ENCODE measurements at regions not wholly inside any gene's neighbourhood (a gene's known extent, or its start where the extent isn't known, plus 50 kb on each side); places are given as distances from the start of the nearest gene placed in this dataset.
"Not testable (repeated sequence)": the region's sequence is repeated elsewhere in the genome, so short reads cannot be mapped to it uniquely, and the experiment has no call there.

GRCh38 chr10:44114441-44114840 lies 270.5 kb downstream of the CXCL12 start:
- Histone ChIP-seq H3K4me3 (ENCODE audit: severe bottlenecking) (no peak overlapping the region), H3K27me3 (ENCODE audit: insufficient read depth, poor library complexity, severe bottlenecking) (no peaks in the 10 kb centered on the region), H3K36me3 (ENCODE audit: low read depth) (no peaks in the 10 kb centered on the region), H3K27ac (ENCODE audit: poor library complexity, severe bottlenecking) (no peak overlapping the region), H3K4me1 (ENCODE audit: insufficient read depth, poor library complexity, severe bottlenecking) (no peaks in the 10 kb centered on the region), H3K9me3 (ENCODE audit: severe bottlenecking) (no peaks in the 10 kb centered on the region)
- DNase-seq (ENCODE audit: low spot score) (no peak), ATAC-seq (ENCODE audit: low read depth) (no peak)
- TF ChIP-seq CTCF (IDR thresholded peaks at IDR 0.05; ENCODE audit: poor library complexity, severe bottlenecking) = no peak

GRCh38 chr10:44112280-44112679 lies 272.6 kb downstream of the CXCL12 start:
- not testable (repeated sequence) for H3K27me3 ChIP-seq (ENCODE audit: insufficient read depth, poor library complexity, severe bottlenecking); DNase-seq (ENCODE audit: low spot score); H3K4me3 ChIP-seq (ENCODE audit: severe bottlenecking); H3K27ac ChIP-seq (ENCODE audit: poor library complexity, severe bottlenecking); ATAC-seq (ENCODE audit: low read depth); H3K9me3 ChIP-seq (ENCODE audit: severe bottlenecking); H3K4me1 ChIP-seq (ENCODE audit: insufficient read depth, poor library complexity, severe bottlenecking); H3K36me3 ChIP-seq (ENCODE audit: low read depth)

- TF ChIP-seq CTCF (IDR thresholded peaks at IDR 0.05; ENCODE audit: poor library complexity, severe bottlenecking) = no peak
- Histone ChIP-seq H3K4me3 (ENCODE audit: severe bottlenecking) (no peak overlapping the region), H3K4me1 (ENCODE audit: insufficient read depth, poor library complexity, severe bottlenecking) (no peaks in the 10 kb centered on the region)
Measured at GRCh38 chr10:44105696-44106095, 279.2 kb downstream of the CXCL12 start.

GRCh38 chr10:44102726-44103255 lies 282.1 kb downstream of the CXCL12 start:
- Histone ChIP-seq H3K4me1 (ENCODE audit: insufficient read depth, poor library complexity, severe bottlenecking) (no peaks in the 10 kb centered on the region), H3K36me3 (ENCODE audit: low read depth) (no peaks in the 10 kb centered on the region), H3K4me3 (ENCODE audit: severe bottlenecking) (no peak overlapping the region), H3K27me3 (ENCODE audit: insufficient read depth, poor library complexity, severe bottlenecking) (no peaks in the 10 kb centered on the region), H3K27ac (ENCODE audit: poor library complexity, severe bottlenecking) (no peak overlapping the region), H3K9me3 (ENCODE audit: severe bottlenecking) (no peaks in the 10 kb centered on the region)
- DNase-seq (ENCODE audit: low spot score) (no peak), ATAC-seq (ENCODE audit: low read depth) (no peak)
- TF ChIP-seq CTCF (IDR thresholded peaks at IDR 0.05; ENCODE audit: poor library complexity, severe bottlenecking) = no peak

More at GRCh38 chr10:44105696-44106095, 279.2 kb downstream of the CXCL12 start:
- Histone ChIP-seq H3K27ac (ENCODE audit: poor library complexity, severe bottlenecking) (no peak overlapping the region), H3K36me3 (ENCODE audit: low read depth) (no peaks in the 10 kb centered on the region), H3K9me3 (ENCODE audit: severe bottlenecking) (no peaks in the 10 kb centered on the region), H3K27me3 (ENCODE audit: insufficient read depth, poor library complexity, severe bottlenecking) (no peaks in the 10 kb centered on the region)
- ATAC-seq (ENCODE audit: low read depth) (no peak), DNase-seq (ENCODE audit: low spot score) (no peak)

GRCh38 chr10:44101082-44101481 lies 283.8 kb downstream of the CXCL12 start:
- no peak for DNase-seq (ENCODE audit: low spot score)
- no peaks in the 10 kb centered on the region for H3K9me3 ChIP-seq (ENCODE audit: severe bottlenecking)

More at GRCh38 chr10:44101082-44101481, 283.8 kb downstream of the CXCL12 start:
- Histone ChIP-seq H3K4me1 (ENCODE audit: insufficient read depth, poor library complexity, severe bottlenecking) (no peaks in the 10 kb centered on the region), H3K36me3 (ENCODE audit: low read depth) (no peaks in the 10 kb centered on the region), H3K4me3 (ENCODE audit: severe bottlenecking) (no peak overlapping the region), H3K27me3 (ENCODE audit: insufficient read depth, poor library complexity, severe bottlenecking) (no peaks in the 10 kb centered on the region), H3K27ac (ENCODE audit: poor library complexity, severe bottlenecking) (no peak overlapping the region)
- no peak for ATAC-seq (ENCODE audit: low read depth)
- no peak for TF ChIP-seq CTCF (IDR thresholded peaks at IDR 0.05; ENCODE audit: poor library complexity, severe bottlenecking)

All from RWPE2 (cell line).